ENCODE measurements at regions not wholly inside any gene's neighbourhood (a gene's known extent, or its start where the extent isn't known, plus 50 kb on each side); places are given as distances from the start of the nearest gene placed in this dataset.

- CTCF ChIA-PET: no interaction called here
- intact Hi-C loops (cut with micrococcal nuclease): no loop called here
- POLR2A ChIA-PET: no interaction called here
- DNase-seq (no peak), ATAC-seq (ENCODE audit: low read depth) (no peak)
- Mint-ChIP-seq H3K4me1 (no peaks in the 10 kb centered on the region), H3K4me3 (no peak overlapping the region), H3K27ac (no peak overlapping the region), H3K9me3 (peaks cover 2% of the 10 kb centered on the region), H3K36me3 (ENCODE audit: low read depth) (no peaks in the 10 kb centered on the region), H3K27me3 (no peaks in the 10 kb centered on the region)
- no peak for TF ChIP-seq CTCF (IDR thresholded peaks at IDR 0.05)
Measured at GRCh38 chr4:186809070-186809469, 85.4 kb upstream of the FAT1 start.

GRCh38 chr4:186810613-186811150, 87.0 kb upstream of the FAT1 start:
- ChIA-PET CTCF (no interaction called here), POLR2A (no interaction called here)
- intact Hi-C loops (cut with micrococcal nuclease): no loop called here
- Mint-ChIP-seq H3K4me1 (no peaks in the 10 kb centered on the region), H3K9me3 (no peaks in the 10 kb centered on the region), H3K36me3 (ENCODE audit: low read depth) (no peaks in the 10 kb centered on the region), H3K27ac (no peak overlapping the region), H3K4me3 (no peak overlapping the region), H3K27me3 (no peaks in the 10 kb centered on the region)
- ATAC-seq (ENCODE audit: low read depth): no peak
- DNase-seq: no peak
- TF ChIP-seq CTCF (IDR thresholded peaks at IDR 0.05): no peak

- H3K9me3 Mint-ChIP-seq: no peaks in the 10 kb centered on the region
- ChIA-PET CTCF (no interaction called here), POLR2A (no interaction called here)
- no peak for TF ChIP-seq CTCF (IDR thresholded peaks at IDR 0.05)
- H3K27me3 Mint-ChIP-seq: no peaks in the 10 kb centered on the region
- no peak overlapping the region for H3K4me3 Mint-ChIP-seq
- H3K4me1 Mint-ChIP-seq: no peaks in the 10 kb centered on the region
- intact Hi-C loops (cut with micrococcal nuclease): no loop called here
- no peaks in the 10 kb centered on the region for H3K36me3 Mint-ChIP-seq (ENCODE audit: low read depth)
- no peak for DNase-seq
- no peak overlapping the region for H3K27ac Mint-ChIP-seq
- ATAC-seq (ENCODE audit: low read depth): no peak
Measured at GRCh38 chr4:186812592-186812991, 88.9 kb upstream of the FAT1 start.

GRCh38 chr4:186813377-186814068, 89.9 kb upstream of the FAT1 start:
- H3K27ac Mint-ChIP-seq: no peak overlapping the region
- no peak for TF ChIP-seq CTCF (IDR thresholded peaks at IDR 0.05)

GRCh38 chr4:186814535-186815070, 90.9 kb upstream of the FAT1 start:
- no peak overlapping the region for H3K27ac Mint-ChIP-seq
- H3K27me3 Mint-ChIP-seq: no peaks in the 10 kb centered on the region
- no peaks in the 10 kb centered on the region for H3K36me3 Mint-ChIP-seq (ENCODE audit: low read depth)
- intact Hi-C loops (cut with micrococcal nuclease): no loop called here
- no peaks in the 10 kb centered on the region for H3K9me3 Mint-ChIP-seq
- DNase-seq: no peak
- ATAC-seq (ENCODE audit: low read depth): no peak
- no peak overlapping the region for H3K4me3 Mint-ChIP-seq
- TF ChIP-seq CTCF (IDR thresholded peaks at IDR 0.05): no peak
- ChIA-PET CTCF (no interaction called here), POLR2A (no interaction called here)
- H3K4me1 Mint-ChIP-seq: no peaks in the 10 kb centered on the region

More at GRCh38 chr4:186813377-186814068, 89.9 kb upstream of the FAT1 start:
- Mint-ChIP-seq H3K9me3 (no peaks in the 10 kb centered on the region), H3K4me3 (no peak overlapping the region), H3K36me3 (ENCODE audit: low read depth) (no peaks in the 10 kb centered on the region), H3K4me1 (no peaks in the 10 kb centered on the region), H3K27me3 (no peaks in the 10 kb centered on the region)
- ChIA-PET CTCF (no interaction called here), POLR2A (no interaction called here)
- ATAC-seq (ENCODE audit: low read depth) (no peak), DNase-seq (no peak)
- intact Hi-C loops (cut with micrococcal nuclease): no loop called here
